GM21717 (cell line): ENCODE measurements at regions not wholly inside any gene's neighbourhood (a gene's known extent, or its start where the extent isn't known, plus 50 kb on each side); places are given as distances from the start of the nearest gene placed in this dataset.
A peak's percentile ranks its signal among the peaks of the same experiment; 100 is the strongest.

Experiments
- ATAC-seq: cut with Tn5 transposase; IDR thresholded peaks from one replicate; pipeline ENCODE4 v1.9.1; 2021; ENCODE audit warnings: mild to moderate bottlenecking, moderate library complexity; ENCODE audit not compliant: unreplicated experiment

- no peak for ATAC-seq
These were observed 346.8 kb downstream of the STK39 start for GRCh38 chr2:167900435-167901114.

GRCh38 chr2:167898340-167898739 lies 349.1 kb downstream of the STK39 start:
- ATAC-seq, result no peak

GRCh38 chr2:167891841-167892240 lies 355.6 kb downstream of the STK39 start:
- ATAC-seq, result no peak

GRCh38 chr2:167890739-167891138 lies 356.7 kb downstream of the STK39 start:
- no peak for ATAC-seq

- no peak for ATAC-seq
These were observed 367.0 kb downstream of the STK39 start for GRCh38 chr2:167880415-167880814.

GRCh38 chr2:167875529-167875928 lies 371.9 kb downstream of the STK39 start:
- ATAC-seq, result no peak

GRCh38 chr2:167874812-167875211 lies 372.6 kb downstream of the STK39 start:
- no peak for ATAC-seq

DNA sequence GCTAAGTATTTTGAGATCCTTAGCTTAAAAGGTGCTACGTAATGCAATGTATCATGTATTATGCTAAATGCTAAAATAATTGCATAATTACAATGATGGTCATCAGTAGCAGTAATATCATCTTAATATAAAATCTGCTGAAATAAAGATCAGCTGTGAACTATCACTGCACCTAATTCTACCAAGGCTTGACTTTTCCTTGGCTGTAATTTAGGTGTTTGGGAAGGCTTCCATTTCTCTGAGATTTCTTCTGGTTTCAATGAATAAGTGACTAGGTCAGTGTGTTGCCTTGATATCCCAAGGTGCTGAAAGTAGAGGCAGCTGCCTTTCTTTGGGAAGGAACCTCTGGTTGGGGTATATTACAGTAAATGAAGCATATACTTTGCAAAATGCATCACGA lies 376.1 kb downstream of the STK39 start:
- no peak for ATAC-seq

DNA sequence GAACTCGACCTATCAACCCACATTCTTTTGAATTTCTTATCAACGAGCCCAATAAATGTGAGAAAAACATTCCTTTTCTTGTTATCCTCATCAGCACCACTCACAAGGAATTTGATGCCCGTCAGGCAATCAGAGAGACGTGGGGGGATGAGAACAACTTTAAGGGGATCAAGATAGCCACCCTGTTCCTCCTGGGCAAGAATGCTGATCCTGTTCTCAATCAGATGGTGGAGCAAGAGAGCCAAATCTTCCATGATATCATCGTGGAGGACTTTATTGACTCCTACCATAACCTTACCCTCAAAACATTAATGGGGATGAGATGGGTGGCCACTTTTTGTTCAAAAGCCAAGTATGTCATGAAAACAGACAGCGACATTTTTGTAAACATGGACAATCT lies 378.2 kb downstream of the STK39 start:
- ATAC-seq, result no peak

DNA sequence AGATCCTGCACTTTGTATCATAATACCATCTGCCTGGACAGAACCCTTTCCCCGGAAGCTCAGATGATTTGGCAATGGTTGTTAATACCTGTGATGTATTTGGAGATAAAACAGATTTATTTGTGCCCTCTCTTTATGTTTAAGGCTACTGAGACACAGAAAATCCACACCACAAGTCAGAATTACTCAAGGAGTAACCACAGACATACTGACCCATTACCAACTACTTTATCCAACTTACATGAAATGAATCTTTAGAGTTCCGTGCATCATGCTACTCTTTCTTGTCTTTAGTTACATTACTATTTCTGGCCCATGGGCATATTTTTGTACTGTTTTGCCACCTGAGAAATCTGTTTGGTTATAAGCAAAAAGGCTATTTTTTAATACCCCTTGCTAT lies 384.0 kb downstream of the STK39 start:
- no peak for ATAC-seq

GRCh38 chr2:167862782-167863181 lies 384.6 kb downstream of the STK39 start:
- ATAC-seq, result peak; percentile 82

DNA sequence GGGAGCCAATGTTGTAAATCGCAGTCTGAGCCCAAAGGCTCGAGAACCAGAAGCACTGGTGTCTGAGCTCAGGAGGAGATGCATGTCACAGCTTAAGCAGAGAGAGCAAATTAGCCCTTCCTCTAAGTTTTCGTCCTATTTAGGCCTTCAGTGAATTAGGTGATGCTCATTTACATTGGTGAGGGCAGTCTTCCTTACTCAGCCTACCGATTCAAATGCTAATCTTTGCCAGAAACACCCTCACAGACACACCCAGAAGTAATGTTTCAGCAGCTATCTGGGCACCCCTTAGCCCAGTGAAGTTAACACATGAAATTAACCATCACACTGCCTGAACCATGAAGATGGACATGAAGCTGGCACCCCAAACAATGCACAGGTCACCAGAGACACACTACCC lies 385.1 kb downstream of the STK39 start:
- no peak for ATAC-seq

GRCh38 chr2:167861574-167862193 lies 385.7 kb downstream of the STK39 start:
- ATAC-seq, result no peak

DNA sequence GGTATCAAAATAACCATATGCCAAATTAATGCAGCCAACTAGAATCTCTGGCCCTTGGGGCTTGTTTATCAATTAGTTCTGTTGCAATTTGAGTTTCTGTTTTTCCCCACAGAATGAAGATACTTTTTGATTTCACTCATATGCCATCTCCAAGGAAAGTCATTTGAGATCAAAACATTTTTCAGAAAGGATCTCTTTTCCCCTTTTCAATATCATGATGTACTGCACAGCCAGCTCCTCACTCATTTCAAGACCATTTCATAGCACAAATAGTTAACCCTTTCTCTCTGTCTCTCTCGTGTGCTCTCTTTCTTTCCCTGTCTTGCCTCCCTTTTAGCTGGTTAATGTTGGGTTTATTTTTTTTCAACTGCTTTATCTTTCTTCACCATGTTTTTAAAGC lies 387.3 kb downstream of the STK39 start:
- ATAC-seq, result no peak

- ATAC-seq, result no peak
These were observed 387.7 kb downstream of the STK39 start for GRCh38 chr2:167859676-167860075.

DNA sequence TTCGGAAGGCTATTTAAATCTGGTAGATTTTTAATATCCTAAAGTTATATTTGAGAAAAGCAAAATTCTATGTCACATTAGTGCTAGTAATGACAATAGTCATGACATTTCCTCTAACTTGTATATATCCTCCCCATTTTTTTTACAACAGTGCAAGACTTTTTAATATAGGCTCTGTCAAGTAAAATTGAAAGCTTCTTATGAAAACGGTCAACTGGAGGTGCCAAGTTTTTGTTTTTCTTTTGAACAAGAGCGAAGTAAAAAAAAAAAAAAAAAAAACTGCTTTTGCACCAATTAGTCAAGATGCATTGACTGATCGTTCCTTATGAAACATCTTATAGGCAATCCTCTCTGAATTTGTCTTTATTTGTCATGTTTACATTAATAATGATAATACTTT lies 389.3 kb downstream of the STK39 start:
- ATAC-seq, result no peak

- no peak for ATAC-seq
These were observed 390.0 kb downstream of the STK39 start for GRCh38 chr2:167857416-167857815.

DNA sequence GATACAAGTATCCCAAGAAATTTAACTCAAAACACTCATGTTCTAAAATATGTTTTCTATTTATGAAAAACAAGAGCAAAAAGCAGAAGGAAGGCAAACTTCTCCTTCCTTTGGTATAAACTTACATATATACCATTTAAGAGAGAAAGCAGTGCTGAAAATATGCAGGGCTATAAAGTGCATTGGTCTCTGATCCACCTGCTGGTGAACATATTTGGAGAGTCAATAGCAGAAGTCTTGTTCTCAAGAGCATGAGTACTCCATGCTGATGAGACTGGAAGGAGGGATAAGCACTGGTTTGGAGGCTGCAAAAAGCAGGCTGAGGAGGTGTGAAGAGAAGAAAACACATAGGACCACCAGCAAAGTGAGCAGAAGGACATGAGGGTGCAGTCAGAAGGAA lies 391.2 kb downstream of the STK39 start:
- no peak for ATAC-seq

GRCh38 chr2:167855211-167855610 lies 392.2 kb downstream of the STK39 start:
- ATAC-seq, result no peak

DNA sequence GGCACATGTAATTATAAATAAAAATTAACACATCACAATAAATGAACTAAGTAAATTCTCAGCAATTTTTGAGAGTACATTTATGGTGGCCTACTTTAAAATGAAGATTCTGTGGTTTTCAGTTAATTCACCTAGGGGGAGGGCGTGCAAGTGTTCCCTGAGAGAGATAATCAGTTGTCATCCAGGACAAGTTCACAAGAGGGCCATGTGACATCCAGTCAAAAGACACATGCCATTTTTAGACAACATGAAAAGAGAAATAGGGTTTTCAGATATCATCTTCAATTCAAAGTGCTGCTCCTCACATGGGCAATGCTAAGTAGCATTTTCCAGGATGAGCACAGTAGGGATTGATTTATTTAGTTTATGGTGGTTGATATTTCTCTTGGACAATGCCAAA lies 393.7 kb downstream of the STK39 start:
- no peak for ATAC-seq

GRCh38 chr2:167851876-167852275 lies 395.5 kb downstream of the STK39 start:
- no peak for ATAC-seq

GRCh38 chr2:167851323-167851860 lies 396.0 kb downstream of the STK39 start:
- ATAC-seq, result no peak
